K562 (cell line): ENCODE measurements at regions not wholly inside any gene's neighbourhood (a gene's known extent, or its start where the extent isn't known, plus 50 kb on each side); places are given as distances from the start of the nearest gene placed in this dataset.

Experiments
- ATAC-seq: fragments of 200-7000 bp; cut with Tn5 transposase; 3 replicates; pipeline ENCODE4 v1.9.1; 2020; ENCODE audit warnings: moderate library complexity
- BruUV-seq: library from RNA; stranded (reverse); fragments of 400-500 nt; replicated peaks from 2 replicates; lab custom pipeline; 2021; lab: Mats Ljungman, UMichigan
- CTCF ChIA-PET: fragments of 300-600 bp; formaldehyde crosslinking; extraction: SDS; loops from one replicate; lab custom pipeline; 2021; ENCODE audit warnings: low intra/inter-chr PET ratio; lab: Yijun Ruan, JAX
- POLR2A ChIA-PET: fragments of 300-600, 350-650 bp; sonication (Branson Sonifier 250); formaldehyde crosslinking; extraction: SDS; loops from one replicate; lab custom pipeline; 2021; ENCODE audit warnings: antibody characterized with exemption, inconsistent platforms; lab: Yijun Ruan, JAX
- DNase-seq, 4 experiments: peaks; one replicate each; pipeline versions ENCODE4 v3.0.0 to v3.0.0-alpha.2; 2011 to 2018; ENCODE audit warnings: low spot score in 3 of 4, mixed read lengths in 3 of 4; ENCODE audit errors: extremely low read depth in 1 of 4
- FAIRE-seq: peaks from 2 replicates; lab custom pipeline; 2011; peaks lifted over from hg19 to GRCh38; lab: Jason Lieb, UNC
- H2AFZ ChIP-seq: 2 replicates; pipeline ENCODE4 v1.6.0; 2011; ENCODE audit warnings: low read depth, low read length, control low read depth, inconsistent platforms
- H3K27ac ChIP-seq: fragments of 200-600 bp; 3 replicates; pipeline ENCODE4 v1.8.0; 2011; ENCODE audit warnings: low read depth, mild to moderate bottlenecking, control low read depth, inconsistent platforms, low read length, moderate library complexity, mixed read lengths; ENCODE audit errors: extremely low read depth
- H3K27me3 ChIP-seq, 2 experiments: fragments of 300-600 bp in 1 of 2; 2 replicates in 1 of 2; 3 replicates in 1 of 2; pipeline versions ENCODE4 v1.6.0 to v1.8.0; 2011; ENCODE audit warnings: inconsistent platforms in 2 of 2, low read length in 2 of 2, mild to moderate bottlenecking in 1 of 2, mixed read lengths in 1 of 2, moderate library complexity in 1 of 2; ENCODE audit not compliant: control insufficient read depth in 2 of 2, insufficient read depth in 2 of 2
- H3K36me3 ChIP-seq: fragments of 300-600 bp; 3 replicates; pipeline ENCODE4 v1.8.0; 2011; ENCODE audit warnings: mild to moderate bottlenecking, low read length, inconsistent platforms; ENCODE audit not compliant: control insufficient read depth, insufficient read depth
- H3K4me1 ChIP-seq, 2 experiments: fragments of 200-600 bp in 1 of 2; replicated peaks in 1 of 2; 2 replicates in 1 of 2; 3 replicates in 1 of 2; pipeline versions ENCODE4 v1.5.1 to v1.8.0; 2011; ENCODE audit warnings: inconsistent platforms in 2 of 2, low read length in 2 of 2, mild to moderate bottlenecking in 1 of 2, mixed read lengths in 1 of 2, moderate library complexity in 1 of 2; ENCODE audit not compliant: control insufficient read depth in 2 of 2, insufficient read depth in 2 of 2
- H3K4me2 ChIP-seq: 2 replicates; pipeline ENCODE4 v1.6.1; 2011; ENCODE audit warnings: low read length, control low read depth, inconsistent platforms, mixed read lengths; ENCODE audit not compliant: insufficient read depth
- H3K4me3 ChIP-seq: fragments of 200-600 bp; sonication (generic), shearing (Covaris generic); 2 replicates; pipeline ENCODE4 v1.5.1; 2016; ENCODE audit warnings: control low read depth, inconsistent platforms
- H3K79me2 ChIP-seq: fragments of 200-600 bp; 3 replicates; pipeline ENCODE4 v1.8.0; 2011; ENCODE audit warnings: low read length, inconsistent platforms; ENCODE audit not compliant: control insufficient read depth, insufficient read depth
- H3K9ac ChIP-seq, 2 experiments: 2 replicates each; pipeline versions ENCODE4 v1.6.0 to v1.6.1; 2011; ENCODE audit warnings: low read depth in 2 of 2, low read length in 2 of 2, control low read depth in 1 of 2, inconsistent platforms in 1 of 2, mild to moderate bottlenecking in 1 of 2, mixed read lengths in 1 of 2; ENCODE audit not compliant: insufficient read depth in 1 of 2
- H3K9me1 ChIP-seq: one replicate; pipeline ENCODE4 v1.6.0; 2011; ENCODE audit warnings: inconsistent platforms, mild to moderate bottlenecking, low read length, moderate library complexity; ENCODE audit not compliant: control insufficient read depth, insufficient read depth
- H3K9me3 ChIP-seq: replicated peaks from 2 replicates; pipeline ENCODE4 v1.5.1; 2011; ENCODE audit warnings: low read depth, low read length, inconsistent platforms; ENCODE audit not compliant: control insufficient read depth, insufficient read depth
- H4K20me1 ChIP-seq: replicated peaks from 2 replicates; pipeline ENCODE4 v1.6.1; 2011; ENCODE audit warnings: low read length, inconsistent platforms, mixed read lengths; ENCODE audit not compliant: control insufficient read depth, insufficient read depth
- CEBPB ChIP-seq: fragments of 450-650 bp; IDR thresholded peaks from 2 replicates; pipeline ENCODE4 v1.6.1; 2016; ENCODE audit warnings: missing genetic modification characterization, missing compliant biosample characterization
- CHD7 ChIP-seq: fragments of 200-600 bp; sonication (generic); IDR thresholded peaks from one replicate; pipeline ENCODE4 v1.6.1; 2012; ENCODE audit warnings: mild to moderate bottlenecking, low read depth, low read length, inconsistent platforms
- KLF10 ChIP-seq: fragments of 250-450 bp; sonication (Bioruptor Pico); IDR thresholded peaks from 2 replicates; pipeline ENCODE4 v1.6.1; 2021; ENCODE audit warnings: matching md5 sums
- SIX5 ChIP-seq, 2 experiments: IDR thresholded peaks; 2 replicates each; pipeline ENCODE4 v1.6.1; 2011; ENCODE audit warnings: low read length in 2 of 2, borderline replicate concordance in 1 of 2, low read depth in 1 of 2, mild to moderate bottlenecking in 1 of 2, moderate library complexity in 1 of 2; ENCODE audit not compliant: insufficient read depth in 1 of 2
- STAG1 ChIP-seq: sonication (generic); formaldehyde crosslinking; IDR thresholded peaks from 2 replicates; pipeline ENCODE4 v1.5.0; 2020; ENCODE audit warnings: missing genetic modification reagents, borderline replicate concordance
- TRIM28 ChIP-seq: fragments of 450-650 bp; IDR thresholded peaks from 2 replicates; pipeline ENCODE4 v1.6.1; 2017
- USF2 ChIP-seq: sonication (generic); formaldehyde crosslinking; IDR thresholded peaks from 2 replicates; pipeline ENCODE4 v1.5.0; 2020; ENCODE audit warnings: missing genetic modification reagents
- XRCC4 ChIP-seq: IDR thresholded peaks from one replicate; pipeline ENCODE4 v1.6.1; 2011; ENCODE audit not compliant: insufficient read depth, insufficient read length; ENCODE audit errors: extremely low read depth
- ZBTB12 ChIP-seq: fragments of 250-450 bp; sonication (Bioruptor Pico); IDR thresholded peaks from 2 replicates; pipeline ENCODE4 v1.4.0; 2020
- ZNF316 ChIP-seq: fragments of 450-650 bp; IDR thresholded peaks from 2 replicates; pipeline ENCODE4 v1.6.1; 2016
- whole genome bisulfite sequencing: fragments of 100-300 bp; shearing (Covaris generic); methylation state at CpG from one replicate; pipeline ENCODE4 v1.1.6; 2016; ENCODE audit warnings: low coverage, mixed read lengths; ENCODE audit not compliant: insufficient coverage; ENCODE audit errors: missing lambda C conversion rate; 5-methylcytosine and 5-hydroxymethylcytosine counted together
- in situ Hi-C: fragments of 300-500 bp; cut with MboI; formaldehyde crosslinking; loops from 4 replicates; pipeline ENCODE4 v1.15.0; 2018; ENCODE audit warnings: inconsistent platforms, mixed read lengths
- intact Hi-C: fragments of 100-400 bp; cut with micrococcal nuclease; formaldehyde crosslinking; loops from 2 replicates; pipeline ENCODE4 v1.14.2; 2022

GRCh38 chr21:35410123-35410522, 361.0 kb upstream of the RUNX1 start:
- H3K79me2 ChIP-seq = no peaks in the 10 kb centered on the region
- no peaks in the 10 kb centered on the region; a peak in 1 of 5 replicates for H3K27me3 ChIP-seq
- H3K4me3 ChIP-seq = no peak overlapping the region
- FAIRE-seq = no peak
- no peaks in the 10 kb centered on the region for H3K9me3 ChIP-seq
- DNase-seq = no peak
- no peak overlapping the region for H3K4me2 ChIP-seq
- no TSS peak for BruUV-seq
- intact Hi-C loops = no loop called here
- WGBS = 22% methylated on average over 1 of the region's 1 CpG
- H3K4me1 ChIP-seq = peaks cover 0 to 3% of the 10 kb centered on the region in 2 experiments; a peak in 2 of 5 replicates
- H3K9ac ChIP-seq = no peak overlapping the region
- no peaks in the 10 kb centered on the region for H3K9me1 ChIP-seq
- in situ Hi-C loops = no loop called here
- no peak overlapping the region for H3K27ac ChIP-seq
- no peak for ATAC-seq
- H2AFZ ChIP-seq = no peak overlapping the region
- no peaks in the 10 kb centered on the region for H3K36me3 ChIP-seq
- no peaks in the 10 kb centered on the region for H4K20me1 ChIP-seq
- POLR2A ChIA-PET = interaction anchor here (1.4 kb wide), 1 partner anchor 10 kb away, joined by 4 read pairs; no protein-coding TSS in a partner anchor
- CTCF ChIA-PET = no interaction called here
- TF ChIP-seq ZNF316 (no peak), TRIM28 (no peak), ZBTB12 (CRISPR knock-in tag) (no peak), USF2 (CRISPR knock-in tag) (no peak), CHD7 (no peak), CEBPB (tag) (no peak), SIX5 (IDR thresholded peaks at IDR 0.05; ENCODE audit: borderline replicate concordance in 1 of 2, insufficient read depth in 1 of 2, low read depth in 1 of 2, low read length in 2 of 2) (no peak), XRCC4 (no peak), KLF10 (CRISPR knock-in tag) (no peak), STAG1 (CRISPR knock-in tag) (no peak)
